T-helper 22 cell (primary cell): ENCODE measurements at regions not wholly inside any gene's neighbourhood (a gene's known extent, or its start where the extent isn't known, plus 50 kb on each side); places are given as distances from the start of the nearest gene placed in this dataset.
"Not testable (repeated sequence)": the region's sequence is repeated elsewhere in the genome, so short reads cannot be mapped to it uniquely, and the experiment has no call there.

Experiments
- DNase-seq: peaks from one replicate; pipeline ENCODE4 v3.0.0-alpha.2; 2020; ENCODE audit warnings: low read depth

DNA sequence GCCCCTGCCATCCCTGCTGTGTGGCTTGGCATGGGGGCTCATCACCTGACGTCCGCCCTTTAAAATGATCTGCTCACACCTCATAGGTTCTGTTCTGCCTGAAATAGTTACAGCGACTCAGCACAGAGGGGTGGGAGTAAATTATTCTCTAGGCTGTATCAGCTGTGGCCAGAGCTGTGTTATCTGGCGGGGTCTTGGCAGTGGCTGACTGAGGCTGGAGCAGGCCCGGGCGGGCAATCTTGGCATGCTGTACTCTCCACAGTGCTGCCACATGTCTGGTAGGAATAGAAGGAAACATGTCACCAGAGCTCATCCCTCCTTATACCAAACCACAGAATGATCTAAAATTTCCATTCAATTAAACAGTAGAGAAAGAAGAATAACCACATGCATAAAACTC is 499.9 kb upstream of the LMCD1 start:
- no peak for DNase-seq

GRCh38 chr3:8011902-8012301 is 489.7 kb upstream of the LMCD1 start:
- DNase-seq, result no peak

GRCh38 chr3:8020047-8020841 is 481.4 kb upstream of the LMCD1 start:
- DNase-seq, result no peak

DNA sequence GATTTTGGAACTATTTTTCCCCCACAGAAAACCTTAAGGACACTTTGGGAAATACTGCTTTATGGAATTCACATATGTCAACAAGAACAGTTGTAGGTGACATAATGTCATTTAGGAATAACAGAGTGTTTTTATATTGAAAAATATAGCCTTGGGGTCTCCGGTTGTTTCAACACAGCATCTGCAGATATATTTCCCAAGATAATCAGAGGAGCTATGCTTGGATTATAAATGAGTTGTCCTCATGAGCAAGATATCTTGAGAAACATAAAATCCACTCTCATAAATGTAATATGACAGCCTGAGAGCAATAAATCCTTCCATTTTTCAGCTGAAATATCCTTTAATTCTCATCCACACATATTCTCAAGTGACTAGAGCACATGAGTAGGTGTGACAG is 473.7 kb upstream of the LMCD1 start:
- no peak for DNase-seq

GRCh38 chr3:8050283-8050682 is 451.3 kb upstream of the LMCD1 start:
- DNase-seq, result no peak

DNA sequence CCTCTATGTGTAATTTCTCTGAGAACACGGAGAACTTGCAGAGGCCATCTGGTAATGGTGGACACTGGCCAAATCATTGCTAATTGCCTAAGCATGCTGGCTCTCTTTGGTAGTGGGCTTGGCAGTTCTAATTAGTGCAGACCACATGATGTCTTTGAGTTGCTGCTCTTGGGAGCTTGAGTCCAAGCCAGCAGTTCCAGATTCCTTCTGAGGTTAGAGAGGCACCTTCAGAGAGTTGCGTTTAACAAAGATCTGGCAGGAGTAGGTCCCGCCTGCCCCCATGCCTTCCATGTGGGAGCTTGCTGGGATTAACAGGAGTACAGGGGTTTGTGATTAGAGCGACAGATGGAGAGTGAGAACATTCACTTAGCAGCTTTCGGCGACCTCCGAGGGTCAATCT is 449.0 kb upstream of the LMCD1 start:
- DNase-seq, result no peak

- DNase-seq, result not testable (repeated sequence)
Observed at GRCh38 chr3:8068135-8068534, 433.5 kb upstream of the LMCD1 start.

DNA sequence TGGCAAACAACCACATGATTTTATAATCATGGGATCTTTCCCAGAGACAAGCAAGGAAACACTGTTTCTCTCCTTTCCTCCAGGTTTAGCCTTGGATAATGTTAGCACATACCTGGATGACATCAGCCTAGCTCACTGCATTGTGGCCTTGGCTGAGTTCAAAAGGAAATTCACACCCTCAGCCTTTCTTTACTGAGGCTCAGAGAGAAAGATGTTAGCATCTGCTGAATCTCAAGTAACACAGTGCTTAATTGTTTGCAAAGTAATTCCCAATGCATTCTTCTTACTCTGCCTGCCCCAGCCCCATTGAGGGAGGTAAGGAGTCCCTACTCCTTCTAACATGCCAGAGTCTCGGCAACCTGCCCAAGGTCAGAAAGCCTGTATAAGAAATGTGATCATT is 432.2 kb upstream of the LMCD1 start:
- no peak for DNase-seq

DNA sequence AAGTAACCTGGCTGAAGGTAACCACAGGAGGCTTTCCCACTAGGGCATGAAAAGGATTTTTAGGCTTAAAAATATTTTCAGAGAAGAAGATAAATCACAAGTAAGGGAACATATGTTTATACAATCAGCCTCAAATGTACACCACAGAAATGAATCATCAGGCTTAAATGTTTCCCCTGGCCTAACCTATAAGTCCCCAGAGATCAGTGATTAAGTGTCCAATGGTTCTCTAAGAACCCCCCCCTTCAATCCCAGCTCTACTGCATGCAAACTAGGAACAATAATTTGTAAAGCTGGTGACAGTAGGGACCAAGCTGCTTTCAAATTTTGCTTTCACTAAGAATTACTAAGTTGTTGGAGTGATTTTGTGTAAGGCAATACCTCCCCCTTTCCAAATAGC is 431.6 kb upstream of the LMCD1 start:
- DNase-seq, result no peak

- DNase-seq, result not testable (repeated sequence)
Observed at GRCh38 chr3:8074740-8075139, 426.9 kb upstream of the LMCD1 start.

GRCh38 chr3:8077126-8077525 is 424.5 kb upstream of the LMCD1 start:
- no peak for DNase-seq

GRCh38 chr3:8080464-8080863 is 421.2 kb upstream of the LMCD1 start:
- no peak for DNase-seq

GRCh38 chr3:8085498-8085897 is 416.1 kb upstream of the LMCD1 start:
- DNase-seq, result no peak

- DNase-seq, result no peak
Observed at GRCh38 chr3:8087951-8088350, 413.7 kb upstream of the LMCD1 start.

GRCh38 chr3:8094415-8094814 is 407.2 kb upstream of the LMCD1 start:
- no peak for DNase-seq

- no peak for DNase-seq
Observed at GRCh38 chr3:8095724-8096123, 405.9 kb upstream of the LMCD1 start.

DNA sequence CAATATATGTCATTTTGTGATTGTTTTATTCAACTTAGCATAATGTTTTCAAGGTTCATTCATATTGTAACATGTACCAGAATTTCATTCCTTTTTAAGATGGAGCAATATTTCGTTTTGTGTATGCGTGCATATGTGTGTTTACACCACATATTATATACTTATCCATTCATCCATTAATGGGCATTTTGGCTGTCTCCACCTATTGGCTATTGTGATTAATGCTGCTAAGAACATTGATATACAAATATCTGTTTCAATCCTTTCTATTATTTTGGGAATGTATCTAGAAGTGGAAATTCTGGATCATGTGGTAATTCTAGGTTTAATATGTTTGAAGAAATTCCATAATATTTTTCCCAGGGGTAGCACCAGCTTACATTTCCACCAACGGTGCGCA is 403.9 kb upstream of the LMCD1 start:
- DNase-seq, result no peak

GRCh38 chr3:8103954-8104353 is 397.7 kb upstream of the LMCD1 start:
- DNase-seq, result no peak

- no peak for DNase-seq
Observed at GRCh38 chr3:8106921-8107320, 394.7 kb upstream of the LMCD1 start.

GRCh38 chr3:8110966-8111798 is 390.4 kb upstream of the LMCD1 start:
- DNase-seq, result no peak

- DNase-seq, result no peak
Observed at GRCh38 chr3:8112587-8112986, 389.0 kb upstream of the LMCD1 start.

GRCh38 chr3:8113626-8114025 is 388.0 kb upstream of the LMCD1 start:
- DNase-seq, result no peak

GRCh38 chr3:8128686-8129085 is 372.9 kb upstream of the LMCD1 start:
- DNase-seq, result no peak

DNA sequence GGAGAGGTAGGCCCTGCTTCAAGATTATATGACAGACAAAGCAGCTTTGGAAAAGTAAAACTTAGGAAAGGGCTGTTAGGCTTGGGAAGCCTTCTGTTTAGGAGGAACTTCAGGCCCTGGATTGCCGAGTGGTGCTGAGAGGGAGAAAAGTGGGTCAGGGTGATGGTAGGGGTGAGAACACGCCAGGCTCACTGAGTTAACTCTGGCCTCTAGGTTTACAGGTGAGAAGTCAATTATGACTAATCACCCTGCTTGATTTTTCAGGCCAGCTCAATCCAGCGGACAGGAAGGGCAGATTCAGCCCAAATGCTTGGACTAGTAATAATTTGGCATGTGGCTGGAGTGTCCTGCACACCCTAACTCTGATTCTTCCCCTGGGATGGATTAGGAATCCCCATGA is 365.1 kb upstream of the LMCD1 start:
- no peak for DNase-seq
